HUES6 (cell line): ENCODE measurements at regions not wholly inside any gene's neighbourhood (a gene's known extent, or its start where the extent isn't known, plus 50 kb on each side); places are given as distances from the start of the nearest gene placed in this dataset.

ENCODE experiments used
- H3K27ac ChIP-seq: 2 replicates; pipeline ENCODE4 v1.7.0; 2013; ENCODE audit warnings: low read depth, mild to moderate bottlenecking, low read length, inconsistent platforms
- H3K27me3 ChIP-seq: 2 replicates; pipeline ENCODE4 v1.6.1; 2013; ENCODE audit warnings: low read length; ENCODE audit not compliant: control insufficient read depth, insufficient read depth
- H3K36me3 ChIP-seq: 2 replicates; pipeline ENCODE4 v1.6.1; 2013; ENCODE audit warnings: low read length; ENCODE audit not compliant: control insufficient read depth, insufficient read depth
- H3K4me1 ChIP-seq: 2 replicates; pipeline ENCODE4 v1.6.1; 2013; ENCODE audit warnings: low read length; ENCODE audit not compliant: control insufficient read depth, insufficient read depth
- H3K4me3 ChIP-seq: 2 replicates; pipeline ENCODE4 v1.5.1; 2013; ENCODE audit warnings: low read depth, low read length
- H3K9ac ChIP-seq: one replicate; pipeline ENCODE4 v1.6.1; 2013; ENCODE audit warnings: mild to moderate bottlenecking, low read length
- H3K9me3 ChIP-seq: 2 replicates; pipeline ENCODE4 v1.6.1; 2013; ENCODE audit warnings: low read depth, low read length; ENCODE audit not compliant: control insufficient read depth, insufficient read depth

DNA sequence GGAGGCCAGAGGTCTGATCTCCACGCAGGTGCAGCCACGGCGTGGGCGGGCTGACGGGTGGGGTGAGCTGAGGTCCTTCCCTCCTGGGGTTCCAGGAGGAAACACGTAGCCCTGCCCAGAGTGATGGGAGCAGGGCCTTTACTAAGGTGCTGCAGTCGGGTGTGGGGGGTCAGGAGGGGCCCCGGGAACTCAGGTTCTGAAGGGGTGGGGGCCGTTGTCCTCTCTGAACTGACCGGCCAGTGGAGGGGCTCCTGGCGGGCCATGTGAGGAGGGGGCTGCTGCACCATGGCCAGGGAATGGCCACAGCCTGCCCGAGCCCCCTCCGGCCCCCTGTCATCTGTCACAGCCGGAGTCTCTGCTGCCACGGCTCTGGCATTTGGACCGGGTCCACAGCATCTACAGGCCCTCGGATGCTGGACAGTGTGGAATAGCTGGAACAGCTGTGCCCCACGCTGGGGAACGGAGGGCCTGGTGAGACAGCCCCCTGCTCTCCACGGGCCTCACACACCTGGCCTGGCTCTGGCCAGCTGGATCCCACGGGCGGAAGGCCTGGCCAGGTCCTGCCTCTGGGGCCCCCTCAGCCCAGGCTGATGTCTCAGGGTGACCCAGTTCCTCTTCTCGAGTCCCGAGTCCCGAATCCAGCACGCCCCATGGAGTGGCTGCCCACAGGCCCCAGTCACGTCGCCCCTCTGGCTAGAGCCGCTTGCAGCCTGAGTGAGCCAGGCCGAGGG is 145.6 kb upstream of the GPC1 start:
- Histone ChIP-seq H3K27me3 (no peaks in the 10 kb centered on the region), H3K36me3 (no peaks in the 10 kb centered on the region), H3K9ac (no peak overlapping the region), H3K27ac (no peak overlapping the region), H3K4me1 (peaks cover 11% of the 10 kb centered on the region), H3K4me3 (no peak overlapping the region), H3K9me3 (no peaks in the 10 kb centered on the region)

DNA sequence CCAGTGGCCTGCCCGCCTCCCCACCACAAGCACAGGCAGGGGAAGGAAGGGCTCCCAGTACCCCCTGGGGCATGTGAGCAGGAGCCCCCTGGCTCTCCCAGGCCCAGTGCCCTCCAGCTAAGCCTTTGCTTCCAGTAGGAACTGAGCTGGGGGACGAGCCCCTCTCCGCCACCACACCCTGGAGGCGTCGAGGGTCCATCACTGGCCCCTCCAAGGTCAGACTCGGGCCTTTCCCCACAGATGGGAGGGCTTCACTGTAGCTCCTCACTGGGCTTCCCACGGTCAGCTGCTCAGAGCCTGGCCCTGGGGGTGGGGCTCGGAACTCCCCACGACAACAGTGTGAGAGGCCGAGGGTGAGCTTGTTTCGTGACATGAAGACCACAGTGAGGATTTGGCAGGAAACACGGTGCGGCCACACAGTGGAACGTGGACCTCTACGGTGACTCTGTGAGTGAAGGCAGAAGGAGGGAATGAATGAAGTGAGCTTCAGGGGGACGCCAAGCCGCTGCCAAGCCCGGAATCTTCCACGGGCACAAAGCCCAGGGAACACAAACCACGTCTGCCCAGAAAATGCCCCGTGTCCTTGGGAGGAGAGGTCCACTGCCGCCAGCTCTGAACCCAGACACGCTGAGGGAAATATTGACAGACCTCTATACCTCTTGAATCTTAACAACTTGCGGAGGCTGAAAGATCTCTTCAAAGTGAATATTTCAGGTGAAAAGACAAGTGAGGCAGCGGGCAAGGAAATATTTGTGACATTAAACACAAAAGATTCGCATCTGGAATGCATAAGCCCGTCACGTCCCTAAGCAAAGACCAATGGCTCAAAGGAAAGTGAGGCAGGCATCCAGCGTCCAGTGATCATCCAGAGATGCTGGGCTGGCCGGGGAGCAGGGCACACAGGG is 144.8 kb upstream of the GPC1 start:
- H3K27ac ChIP-seq, result no peak overlapping the region
- H3K4me3 ChIP-seq, result no peak overlapping the region
- H3K9me3 ChIP-seq, result no peaks in the 10 kb centered on the region
- no peaks in the 10 kb centered on the region for H3K27me3 ChIP-seq
- H3K9ac ChIP-seq, result no peak overlapping the region
- H3K36me3 ChIP-seq, result no peaks in the 10 kb centered on the region
- H3K4me1 ChIP-seq, result peaks cover 11% of the 10 kb centered on the region

DNA sequence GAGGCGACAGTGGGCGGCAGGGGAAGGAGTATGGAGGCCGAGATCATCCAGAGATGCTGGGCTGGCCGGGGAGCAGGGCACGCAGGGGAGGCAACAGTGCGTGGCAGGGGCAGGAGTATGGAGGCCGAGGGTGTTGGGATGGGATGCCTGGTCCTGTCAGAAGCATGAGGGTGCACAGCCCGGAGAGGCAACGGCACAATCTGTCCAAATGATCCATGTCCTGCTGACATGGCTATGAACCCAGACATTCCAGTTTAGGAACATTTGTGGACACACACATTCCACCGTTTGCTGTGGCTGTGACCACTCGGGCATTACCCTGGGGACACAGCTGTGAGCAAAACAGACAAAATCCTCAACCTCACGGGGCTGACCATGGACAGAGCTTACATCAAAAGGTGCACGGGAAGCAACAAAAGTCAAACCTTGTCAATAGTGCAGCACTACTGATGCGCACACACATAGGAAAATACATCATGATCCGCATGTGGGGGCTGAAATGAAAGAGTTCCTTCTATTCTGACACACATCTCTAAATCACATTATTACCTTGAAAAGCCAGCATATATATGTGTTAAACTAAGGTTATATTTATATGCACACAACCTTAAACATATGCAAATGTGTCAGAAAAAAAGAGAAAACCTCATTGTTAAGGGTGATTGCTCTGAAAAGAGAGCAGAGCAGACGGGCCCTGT is 144.0 kb upstream of the GPC1 start:
- H3K9ac ChIP-seq, result no peak overlapping the region
- peaks cover 14% of the 10 kb centered on the region for H3K4me1 ChIP-seq
- no peaks in the 10 kb centered on the region for H3K27me3 ChIP-seq

DNA sequence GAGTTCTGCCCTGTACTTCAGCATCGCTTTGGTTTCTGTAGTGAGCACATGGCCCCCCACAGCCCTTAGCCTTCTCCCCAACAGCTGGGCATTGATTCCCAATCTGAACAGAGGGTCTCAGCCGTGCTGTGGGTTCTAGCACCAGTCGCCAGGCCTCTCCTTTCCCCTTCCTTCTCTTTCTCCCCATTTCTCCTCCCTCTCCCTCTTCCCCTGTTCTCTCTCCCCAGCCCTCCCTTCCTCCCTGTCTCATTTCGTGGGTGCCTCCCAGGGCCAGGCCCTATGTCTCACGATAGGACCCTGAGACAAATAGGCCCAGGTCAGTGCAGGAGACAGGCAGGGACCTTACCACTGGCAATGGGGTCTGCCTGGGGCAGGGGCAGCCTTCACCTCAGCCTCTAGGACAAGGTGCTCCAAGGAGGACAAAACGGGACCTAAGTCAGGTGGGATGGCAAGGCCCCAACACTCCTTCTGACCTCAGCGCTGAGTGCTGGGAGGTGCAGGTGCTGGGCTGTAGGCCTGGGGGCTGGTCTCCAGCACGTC is 143.4 kb upstream of the GPC1 start:
- Histone ChIP-seq H3K9ac (no peak overlapping the region), H3K9me3 (no peaks in the 10 kb centered on the region), H3K4me1 (peaks cover 14% of the 10 kb centered on the region), H3K27ac (no peak overlapping the region), H3K36me3 (no peaks in the 10 kb centered on the region), H3K27me3 (no peaks in the 10 kb centered on the region), H3K4me3 (no peak overlapping the region)

More for the DNA sequence above, 144.0 kb upstream of the GPC1 start:
- no peak overlapping the region for H3K27ac ChIP-seq
- no peak overlapping the region for H3K4me3 ChIP-seq
- no peaks in the 10 kb centered on the region for H3K9me3 ChIP-seq
- no peaks in the 10 kb centered on the region for H3K36me3 ChIP-seq

DNA sequence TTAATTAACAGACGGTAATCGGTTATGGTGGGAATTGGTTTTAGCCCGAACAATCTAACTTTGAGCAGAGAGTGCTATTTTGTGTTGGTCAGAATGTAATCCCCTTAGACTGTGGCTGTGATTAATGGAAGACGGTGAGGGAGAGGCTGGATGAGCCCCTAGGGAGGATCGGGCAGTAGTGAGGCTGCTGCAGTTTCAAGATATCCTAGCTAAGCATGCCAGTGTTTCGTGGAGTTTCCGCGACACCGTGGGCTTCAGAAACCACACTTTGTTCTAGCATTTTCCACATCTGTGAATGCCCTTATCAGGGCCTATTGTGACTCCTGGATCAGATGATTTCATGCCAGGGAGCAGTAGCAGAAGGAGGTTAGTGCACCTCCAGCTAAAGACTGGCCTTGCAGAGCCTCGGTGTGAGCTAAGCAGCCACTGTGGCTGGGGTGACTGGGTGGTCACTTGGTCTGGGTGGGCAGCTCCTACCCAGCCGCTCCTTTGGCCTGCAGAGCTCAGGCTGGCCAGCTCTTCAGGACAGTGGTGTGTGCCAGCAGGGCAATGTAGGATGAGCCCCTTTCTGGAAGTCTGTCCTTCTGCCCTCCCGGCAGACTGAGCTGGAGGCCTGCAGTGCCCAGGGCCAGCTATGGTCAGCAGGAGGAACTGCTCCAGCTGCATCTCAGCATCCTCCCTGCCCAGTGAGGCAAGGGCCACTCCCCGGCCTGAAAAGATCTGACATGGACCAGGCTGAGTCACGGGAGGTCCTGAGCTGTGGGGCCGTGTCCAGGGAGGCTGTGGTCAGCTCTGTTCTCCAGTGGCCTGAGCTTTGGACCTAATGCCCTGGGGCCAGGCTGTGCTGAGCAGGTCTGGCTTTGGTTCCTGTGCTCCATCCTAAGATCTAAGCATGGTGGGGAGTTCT is 142.6 kb upstream of the GPC1 start:
- Histone ChIP-seq H3K4me1 (peaks cover 14% of the 10 kb centered on the region), H3K36me3 (no peaks in the 10 kb centered on the region), H3K9ac (no peak overlapping the region), H3K9me3 (no peaks in the 10 kb centered on the region), H3K27me3 (no peaks in the 10 kb centered on the region), H3K27ac (no peak overlapping the region), H3K4me3 (no peak overlapping the region)

DNA sequence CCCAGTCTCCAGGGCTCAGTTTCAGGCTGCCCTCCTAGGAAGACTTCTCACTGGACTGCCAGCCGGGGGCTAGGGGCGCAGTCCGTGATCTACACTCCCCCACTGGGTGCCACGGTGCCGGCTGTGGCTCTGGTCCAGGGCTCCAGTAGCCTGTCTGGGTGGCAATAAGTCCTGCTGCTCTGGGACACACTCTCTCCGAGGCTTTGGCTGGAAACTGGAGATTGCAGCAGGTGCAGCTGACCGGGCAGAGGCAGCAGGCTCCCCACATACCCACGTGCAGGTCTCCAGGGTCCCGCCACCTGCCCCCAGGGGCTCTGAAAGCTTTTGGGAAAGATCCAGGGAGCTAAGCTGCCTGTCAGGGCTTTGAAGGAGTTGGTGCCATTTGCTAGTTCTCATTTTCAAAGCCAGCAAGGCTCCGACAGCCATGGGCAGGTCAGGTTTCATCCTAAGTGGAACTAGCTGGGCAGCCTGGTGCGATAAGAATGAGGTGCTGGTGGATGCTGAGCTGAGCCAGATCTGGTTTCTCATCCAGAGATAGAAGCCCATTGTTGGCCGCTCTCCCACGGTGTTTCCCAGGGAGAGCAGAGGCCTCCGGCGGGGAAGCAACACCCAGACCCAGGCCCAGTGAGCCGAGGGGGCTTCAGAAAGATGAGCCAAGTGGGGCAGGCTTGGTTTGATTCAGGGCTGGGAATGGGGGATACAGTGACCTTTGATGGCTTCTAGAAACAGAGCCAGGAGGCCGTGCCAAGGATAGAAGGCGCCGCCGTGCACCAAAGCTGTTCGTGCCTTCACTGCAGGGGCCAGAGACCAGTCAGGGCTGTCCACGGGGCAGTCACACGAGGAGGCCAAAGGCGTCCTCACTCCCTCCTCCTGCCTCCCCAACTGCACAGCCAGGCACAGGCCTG is 141.7 kb upstream of the GPC1 start:
- H3K27me3 ChIP-seq, result no peaks in the 10 kb centered on the region
- H3K4me1 ChIP-seq, result peaks cover 14% of the 10 kb centered on the region
- H3K27ac ChIP-seq, result no peak overlapping the region
- no peak overlapping the region for H3K9ac ChIP-seq
- H3K36me3 ChIP-seq, result no peaks in the 10 kb centered on the region
- H3K4me3 ChIP-seq, result no peak overlapping the region
- no peaks in the 10 kb centered on the region for H3K9me3 ChIP-seq

DNA sequence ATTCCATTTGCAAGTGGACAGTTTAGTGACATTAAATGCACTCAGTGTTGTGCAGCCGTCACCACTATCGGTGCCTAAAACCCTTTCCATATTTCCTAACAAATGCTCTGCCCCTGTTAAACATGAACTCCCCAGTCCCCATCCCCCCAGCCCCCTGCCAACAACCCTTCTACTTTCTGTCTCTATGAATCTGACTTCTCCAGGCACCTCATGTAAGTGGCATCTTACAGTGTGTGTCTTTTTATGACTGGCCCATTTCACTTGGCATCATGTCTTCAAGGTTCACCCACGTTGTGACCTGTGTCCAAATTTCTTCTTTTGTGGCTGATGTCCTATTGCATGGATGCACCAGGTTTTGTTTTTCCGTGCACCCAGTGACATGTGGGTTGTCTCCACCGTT is 140.9 kb upstream of the GPC1 start:
- no peaks in the 10 kb centered on the region for H3K9me3 ChIP-seq
- H3K9ac ChIP-seq, result no peak overlapping the region
- H3K27me3 ChIP-seq, result no peaks in the 10 kb centered on the region
- H3K4me1 ChIP-seq, result peaks cover 14% of the 10 kb centered on the region
- H3K27ac ChIP-seq, result no peak overlapping the region
- no peak overlapping the region for H3K4me3 ChIP-seq
- H3K36me3 ChIP-seq, result no peaks in the 10 kb centered on the region

DNA sequence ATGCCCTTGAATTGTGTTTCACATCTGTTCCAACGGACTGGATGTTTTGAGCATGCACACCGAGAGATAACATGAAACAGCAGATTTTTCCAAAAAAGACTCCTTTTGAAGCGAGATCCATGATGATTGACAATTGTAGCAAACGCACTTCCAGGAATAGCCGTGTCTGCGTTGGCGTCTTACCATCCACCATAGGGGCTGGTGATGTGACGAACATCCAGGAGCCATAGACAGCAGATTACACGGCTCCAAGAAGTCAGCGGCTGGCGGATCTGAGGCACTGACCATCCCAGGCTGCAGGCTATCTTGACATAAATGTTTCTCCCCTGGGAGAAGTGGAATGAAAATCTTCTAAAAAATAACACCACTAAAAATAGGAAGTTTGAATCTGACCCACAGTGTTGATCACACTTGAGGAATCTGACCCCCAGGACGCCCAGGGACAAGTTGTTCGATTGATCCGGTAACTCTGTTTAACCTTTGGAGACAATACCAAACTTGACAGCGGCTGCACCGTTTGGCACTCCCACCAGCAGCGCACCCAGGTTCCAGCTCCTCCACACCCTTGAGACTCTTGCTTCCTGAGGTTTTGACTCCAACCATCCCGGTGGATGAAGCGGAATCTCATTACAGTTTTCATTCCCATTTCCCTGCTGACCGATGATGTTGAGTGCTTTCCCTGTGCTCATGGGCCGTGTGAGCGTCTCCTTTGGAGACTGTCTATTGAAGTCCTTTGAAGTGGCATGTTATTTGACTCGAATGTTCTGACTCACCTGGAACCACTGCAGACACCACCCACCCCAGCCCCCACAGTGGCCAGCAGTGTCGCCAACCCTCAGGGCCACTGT is 140.0 kb upstream of the GPC1 start:
- no peak overlapping the region for H3K4me3 ChIP-seq
- no peaks in the 10 kb centered on the region for H3K36me3 ChIP-seq
- no peak overlapping the region for H3K27ac ChIP-seq
- no peak overlapping the region for H3K9ac ChIP-seq
- no peaks in the 10 kb centered on the region for H3K27me3 ChIP-seq
- no peaks in the 10 kb centered on the region for H3K9me3 ChIP-seq
- peaks cover 14% of the 10 kb centered on the region for H3K4me1 ChIP-seq

DNA sequence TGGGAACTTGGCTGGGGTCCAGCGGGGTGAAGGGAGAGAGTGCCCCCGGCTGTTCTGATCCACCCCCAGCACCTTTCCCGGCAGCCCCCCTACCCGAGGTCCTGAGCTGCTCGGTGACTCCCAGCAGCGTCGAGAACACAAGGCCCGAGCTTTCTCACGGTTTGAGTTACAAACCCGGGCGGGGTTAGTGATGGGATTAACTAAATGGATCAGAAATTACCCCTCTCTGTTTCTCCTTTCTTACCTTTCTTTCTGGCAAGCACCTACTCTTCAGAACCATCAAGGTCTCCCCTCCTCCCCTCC is 139.4 kb upstream of the GPC1 start:
- Histone ChIP-seq H3K4me3 (no peak overlapping the region), H3K9ac (no peak overlapping the region), H3K9me3 (no peaks in the 10 kb centered on the region), H3K27me3 (no peaks in the 10 kb centered on the region), H3K4me1 (peaks cover 14% of the 10 kb centered on the region), H3K27ac (no peak overlapping the region), H3K36me3 (no peaks in the 10 kb centered on the region)
